ENCODE measurements at regions not wholly inside any gene's neighbourhood (a gene's known extent, or its start where the extent isn't known, plus 50 kb on each side); places are given as distances from the start of the nearest gene placed in this dataset.

DNA sequence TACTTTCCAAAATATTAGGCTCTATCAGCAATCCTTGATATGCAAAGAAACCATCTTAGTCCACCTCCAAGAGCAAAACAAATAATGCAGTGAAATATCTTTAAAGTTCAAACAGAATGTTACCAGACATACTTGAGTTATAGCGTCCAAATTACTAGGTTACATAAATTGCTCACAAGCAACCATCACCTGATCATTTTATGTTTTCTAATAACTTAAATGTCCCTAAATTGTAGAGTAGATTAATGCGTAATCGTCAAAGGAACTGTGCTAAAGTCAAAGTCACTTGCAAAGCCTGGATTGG is 350.6 kb upstream of the ARGLU1 start:
- Histone ChIP-seq H3K79me2 (ENCODE audit: insufficient read depth, low read length) (no peaks in the 10 kb centered on the region), H2BK12ac (ENCODE audit: insufficient read length, low read depth, low read length) (no peak overlapping the region), H4K91ac (ENCODE audit: insufficient read length, low read depth, low read length) (no peak overlapping the region), H3K18ac (ENCODE audit: insufficient read length, low read depth, low read length) (no peak overlapping the region), H4K5ac (ENCODE audit: insufficient read length, low read depth, low read length) (no peak overlapping the region), H2BK5ac (ENCODE audit: insufficient read length, low read length) (no peak overlapping the region), H3K4me1 (ENCODE audit: insufficient read depth, low read length) (peaks cover 6% of the 10 kb centered on the region; the same call in 1 of the 2 replicates), H2AK5ac (ENCODE audit: insufficient read length, low read length) (no peak overlapping the region), H2BK15ac (ENCODE audit: low read depth, low read length) (no peak overlapping the region), H4K20me1 (ENCODE audit: control insufficient read depth, insufficient read depth, insufficient read length) (no peaks in the 10 kb centered on the region), H3K23ac (ENCODE audit: insufficient read length, low read depth, low read length) (no peak overlapping the region), H3T11ph (ENCODE audit: low read length) (no peak overlapping the region), H3K4me2 (ENCODE audit: insufficient read depth, insufficient read length, low read length) (no peak overlapping the region), H3K14ac (ENCODE audit: insufficient read depth, low read length) (no peak overlapping the region), H2AFZ (ENCODE audit: low read length) (no peak overlapping the region), H2BK120ac (ENCODE audit: low read depth, low read length, poor library complexity, severe bottlenecking) (no peak overlapping the region), H3K56ac (ENCODE audit: insufficient read length, low read depth, low read length) (no peak overlapping the region), H3K4ac (ENCODE audit: low read depth, low read length) (no peak overlapping the region), H4K8ac (replicated peaks; ENCODE audit: insufficient read length, low read depth, low read length) (no peak overlapping the region), H3K79me1 (ENCODE audit: insufficient read depth, low read depth, low read length, poor library complexity, severe bottlenecking) (no peaks in the 10 kb centered on the region), H3K9ac (ENCODE audit: extremely low read depth, insufficient read length, low read length) (no peak overlapping the region), H3K9me3 (ENCODE audit: control insufficient read depth, low read depth, low read length) (no peaks in the 10 kb centered on the region), H2BK20ac (ENCODE audit: low read depth, low read length, poor library complexity, severe bottlenecking) (no peak overlapping the region), H3K27me3 (ENCODE audit: insufficient read depth, low read length) (no peaks in the 10 kb centered on the region), H3K23me2 (ENCODE audit: insufficient read length, low read depth, low read length, poor library complexity, severe bottlenecking) (peaks cover 6% of the 10 kb centered on the region), H3K27ac (ENCODE audit: insufficient read length, low read depth, low read length) (no peak overlapping the region)
- Mint-ChIP-seq H3K9me3 (no peaks in the 10 kb centered on the region), H3K27ac (no peak overlapping the region), H3K36me3 (ENCODE audit: insufficient read depth in 1 of 3, low read depth in 3 of 3) (no peaks in the 10 kb centered on the region; a peak in 1 of 7 replicates), H3K4me1 (peaks cover 66 to 69% of the 10 kb centered on the region in 2 experiments), H3K4me3 (no peak overlapping the region), H3K27me3 (ENCODE audit: low read depth) (no peaks in the 10 kb centered on the region; the same call in 1 of the 2 replicates)
- no peak for DNase-seq
- TF ChIP-seq, protein P1, sequence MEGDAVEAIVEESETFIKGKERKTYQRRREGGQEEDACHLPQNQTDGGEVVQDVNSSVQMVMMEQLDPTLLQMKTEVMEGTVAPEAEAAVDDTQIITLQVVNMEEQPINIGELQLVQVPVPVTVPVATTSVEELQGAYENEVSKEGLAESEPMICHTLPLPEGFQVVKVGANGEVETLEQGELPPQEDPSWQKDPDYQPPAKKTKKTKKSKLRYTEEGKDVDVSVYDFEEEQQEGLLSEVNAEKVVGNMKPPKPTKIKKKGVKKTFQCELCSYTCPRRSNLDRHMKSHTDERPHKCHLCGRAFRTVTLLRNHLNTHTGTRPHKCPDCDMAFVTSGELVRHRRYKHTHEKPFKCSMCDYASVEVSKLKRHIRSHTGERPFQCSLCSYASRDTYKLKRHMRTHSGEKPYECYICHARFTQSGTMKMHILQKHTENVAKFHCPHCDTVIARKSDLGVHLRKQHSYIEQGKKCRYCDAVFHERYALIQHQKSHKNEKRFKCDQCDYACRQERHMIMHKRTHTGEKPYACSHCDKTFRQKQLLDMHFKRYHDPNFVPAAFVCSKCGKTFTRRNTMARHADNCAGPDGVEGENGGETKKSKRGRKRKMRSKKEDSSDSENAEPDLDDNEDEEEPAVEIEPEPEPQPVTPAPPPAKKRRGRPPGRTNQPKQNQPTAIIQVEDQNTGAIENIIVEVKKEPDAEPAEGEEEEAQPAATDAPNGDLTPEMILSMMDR (conservative IDR thresholded peaks at IDR 0.05), result no peak
- WGBS (ENCODE audit: extremely low coverage, insufficient read length, low lambda C conversion rate), result no CpG with 5 or more reads among the region's 3 CpGs

Data from H9 (cell line).